Gastroesophageal sphincter (tissue), 3 donors: ENCODE measurements at regions not wholly inside any gene's neighbourhood (a gene's known extent, or its start where the extent isn't known, plus 50 kb on each side); places are given as distances from the start of the nearest gene placed in this dataset.

ENCODE experiments used
- POLR2A ChIP-seq, 2 donors: fragments of 450-650 bp; IDR thresholded peaks; one replicate each; pipeline ENCODE4 v1.6.1; 2017; ENCODE audit warnings: antibody characterized with exemption in 2 of 2, mild to moderate bottlenecking in 2 of 2, moderate library complexity in 1 of 2
- POLR2AphosphoS5 ChIP-seq: sonication (generic); formaldehyde crosslinking; IDR thresholded peaks from one replicate; pipeline ENCODE4 v1.6.1; 2017; ENCODE audit warnings: antibody characterized with exemption
- TF ChIP-seq, protein P1 (sequence below), 4 experiments: fragments of 200-600 bp in 2 of 4; fragments of 450-650 bp in 2 of 4; sonication (generic) in 1 of 4; IDR thresholded peaks; one replicate each; pipeline ENCODE4 v1.5.1; 2017 to 2019; ENCODE audit warnings: antibody characterized with exemption in 4 of 4, mild to moderate bottlenecking in 2 of 4, moderate library complexity in 2 of 4

- no peak for TF ChIP-seq POLR2A (IDR thresholded peaks at IDR 0.05)
- TF ChIP-seq, protein P1, sequence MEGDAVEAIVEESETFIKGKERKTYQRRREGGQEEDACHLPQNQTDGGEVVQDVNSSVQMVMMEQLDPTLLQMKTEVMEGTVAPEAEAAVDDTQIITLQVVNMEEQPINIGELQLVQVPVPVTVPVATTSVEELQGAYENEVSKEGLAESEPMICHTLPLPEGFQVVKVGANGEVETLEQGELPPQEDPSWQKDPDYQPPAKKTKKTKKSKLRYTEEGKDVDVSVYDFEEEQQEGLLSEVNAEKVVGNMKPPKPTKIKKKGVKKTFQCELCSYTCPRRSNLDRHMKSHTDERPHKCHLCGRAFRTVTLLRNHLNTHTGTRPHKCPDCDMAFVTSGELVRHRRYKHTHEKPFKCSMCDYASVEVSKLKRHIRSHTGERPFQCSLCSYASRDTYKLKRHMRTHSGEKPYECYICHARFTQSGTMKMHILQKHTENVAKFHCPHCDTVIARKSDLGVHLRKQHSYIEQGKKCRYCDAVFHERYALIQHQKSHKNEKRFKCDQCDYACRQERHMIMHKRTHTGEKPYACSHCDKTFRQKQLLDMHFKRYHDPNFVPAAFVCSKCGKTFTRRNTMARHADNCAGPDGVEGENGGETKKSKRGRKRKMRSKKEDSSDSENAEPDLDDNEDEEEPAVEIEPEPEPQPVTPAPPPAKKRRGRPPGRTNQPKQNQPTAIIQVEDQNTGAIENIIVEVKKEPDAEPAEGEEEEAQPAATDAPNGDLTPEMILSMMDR (IDR thresholded peaks at IDR 0.05), result no peak
- no peak for TF ChIP-seq POLR2AphosphoS5
These were observed 143.3 kb downstream of the SMAD6 start for GRCh38 chr15:66845266-66845785.
